H1 (cell line): ENCODE measurements at regions not wholly inside any gene's neighbourhood (a gene's known extent, or its start where the extent isn't known, plus 50 kb on each side); places are given as distances from the start of the nearest gene placed in this dataset.

Experiments used
- CTCF ChIA-PET: fragments of 300-600 bp; sonication (Branson Sonifier 250); formaldehyde crosslinking; loops from one replicate; lab custom pipeline; 2021; ENCODE audit not compliant: partially characterized antibody; lab: Charles Lee
- POLR2A ChIA-PET: fragments of 300-600 bp; sonication (Branson Sonifier 250); formaldehyde crosslinking; loops from one replicate; lab custom pipeline; 2021; ENCODE audit warnings: inconsistent platforms; ENCODE audit not compliant: partially characterized antibody; lab: Charles Lee
- DNase-seq, 2 experiments: peaks; one replicate each; pipeline versions ENCODE4 v3.0.0 to v3.0.0-alpha.2; 2010 to 2022; ENCODE audit warnings: low spot score in 2 of 2, low read depth in 1 of 2, mixed read lengths in 1 of 2
- FAIRE-seq: peaks from 2 replicates; lab custom pipeline; 2011; peaks lifted over from hg19 to GRCh38; lab: Jason Lieb, UNC
- H2AFZ ChIP-seq: 2 replicates; pipeline ENCODE4 v1.8.1; 2012; ENCODE audit warnings: low read length, inconsistent platforms
- H2AK5ac ChIP-seq: 2 replicates; pipeline ENCODE4 v1.6.1; 2013; ENCODE audit warnings: low read depth, low read length
- H2BK120ac ChIP-seq: replicated peaks from 2 replicates; pipeline ENCODE3; 2013; ENCODE audit warnings: low read depth, low read length, inconsistent platforms
- H2BK12ac ChIP-seq: 2 replicates; pipeline ENCODE4 v1.6.1; 2013; ENCODE audit warnings: low read depth, low read length
- H2BK15ac ChIP-seq: 2 replicates; pipeline ENCODE4 v1.6.1; 2013; ENCODE audit warnings: low read length
- H2BK20ac ChIP-seq: 2 replicates; pipeline ENCODE4 v1.6.1; 2013; ENCODE audit warnings: low read length
- H2BK5ac ChIP-seq: 2 replicates; pipeline ENCODE4 v1.6.1; 2013; ENCODE audit warnings: low read depth, low read length
- H3K14ac ChIP-seq: 2 replicates; pipeline ENCODE4 v1.6.1; 2013; ENCODE audit warnings: inconsistent platforms; ENCODE audit not compliant: insufficient read length
- H3K18ac ChIP-seq: 2 replicates; pipeline ENCODE4 v1.6.1; 2013; ENCODE audit warnings: low read length; ENCODE audit errors: extremely low read depth
- H3K23ac ChIP-seq: 2 replicates; pipeline ENCODE4 v1.6.1; 2013; ENCODE audit warnings: inconsistent platforms; ENCODE audit not compliant: insufficient read length
- H3K23me2 ChIP-seq: 2 replicates; pipeline ENCODE4 v1.6.1; 2013; ENCODE audit warnings: low read depth, low read length
- H3K27ac ChIP-seq: 2 replicates; pipeline ENCODE4 v1.6.1; 2011; ENCODE audit warnings: low read depth, low read length, inconsistent platforms
- H3K27me3 ChIP-seq, 4 experiments: replicated peaks in 1 of 4; 1 replicate in 1 of 4; 2 replicates in 3 of 4; pipeline versions ENCODE4 v1.6.1 to v1.8.1; 2011 to 2013; ENCODE audit warnings: low read length in 3 of 4, mild to moderate bottlenecking in 3 of 4, inconsistent platforms in 2 of 4, mixed read lengths in 2 of 4, moderate library complexity in 1 of 4; ENCODE audit not compliant: control insufficient read depth in 3 of 4, insufficient read depth in 3 of 4; ENCODE audit errors: extremely low read depth in 1 of 4
- H3K36me3 ChIP-seq, 4 experiments: 2 replicates each; pipeline versions ENCODE4 v1.6.1 to v1.8.1; 2011 to 2013; ENCODE audit warnings: mild to moderate bottlenecking in 4 of 4, low read length in 3 of 4, moderate library complexity in 2 of 4, control low read depth in 1 of 4, inconsistent platforms in 1 of 4; ENCODE audit not compliant: insufficient read depth in 4 of 4, control insufficient read depth in 2 of 4
- H3K4ac ChIP-seq: replicated peaks from 2 replicates; pipeline ENCODE3; 2013; ENCODE audit warnings: low read length, low read depth, mixed read lengths, inconsistent platforms; ENCODE audit not compliant: insufficient read length
- H3K4me1 ChIP-seq, 4 experiments: replicated peaks in 1 of 4; 1 replicate in 1 of 4; 2 replicates in 3 of 4; pipeline versions ENCODE4 v1.6.1 to v1.8.1; 2011 to 2013; ENCODE audit warnings: low read length in 3 of 4, inconsistent platforms in 2 of 4, mixed read lengths in 1 of 4; ENCODE audit not compliant: insufficient read depth in 4 of 4, control insufficient read depth in 3 of 4
- H3K4me2 ChIP-seq, 2 experiments: 2 replicates each; pipeline versions ENCODE4 v1.6.1 to v1.8.1; 2011 to 2013; ENCODE audit warnings: low read depth in 2 of 2, low read length in 2 of 2, control low read depth in 1 of 2, inconsistent platforms in 1 of 2, mild to moderate bottlenecking in 1 of 2; ENCODE audit not compliant: insufficient read depth in 1 of 2
- H3K4me3 ChIP-seq, 4 experiments: fragments of 200-600, 300-600 bp in 1 of 4; sonication (generic), shearing (Covaris generic), sonication (Bioruptor Twin) in 1 of 4; 2 replicates each; pipeline versions ENCODE4 v1.5.1 to v1.8.1; 2011 to 2016; ENCODE audit warnings: low read length in 4 of 4, low read depth in 3 of 4, control low read depth in 2 of 4, inconsistent platforms in 2 of 4, mild to moderate bottlenecking in 2 of 4, mixed read lengths in 1 of 4, moderate library complexity in 1 of 4; ENCODE audit not compliant: insufficient read depth in 2 of 4; ENCODE audit errors: extremely low read depth in 1 of 4
- H3K56ac ChIP-seq: replicated peaks from 2 replicates; pipeline ENCODE3; 2013; ENCODE audit warnings: low read depth, mild to moderate bottlenecking, mixed read lengths, low read length, inconsistent platforms; ENCODE audit not compliant: insufficient read length
- H3K79me1 ChIP-seq: 2 replicates; pipeline ENCODE4 v1.6.1; 2013; ENCODE audit warnings: low read depth, low read length, control low read depth
- H3K79me2 ChIP-seq, 2 experiments: 2 replicates each; pipeline versions ENCODE4 v1.6.1 to v1.8.1; 2012 to 2013; ENCODE audit warnings: low read length in 2 of 2, mild to moderate bottlenecking in 2 of 2, inconsistent platforms in 1 of 2; ENCODE audit not compliant: insufficient read depth in 2 of 2, control insufficient read depth in 1 of 2
- H3K9ac ChIP-seq, 4 experiments: replicated peaks in 1 of 4; 1 replicate in 1 of 4; 2 replicates in 3 of 4; pipeline versions ENCODE4 v1.6.1 to v1.8.1; 2011 to 2013; ENCODE audit warnings: low read depth in 3 of 4, low read length in 3 of 4, control low read depth in 2 of 4, mild to moderate bottlenecking in 2 of 4, moderate library complexity in 2 of 4, inconsistent platforms in 1 of 4; ENCODE audit errors: extremely low read depth in 1 of 4
- H3K9me3 ChIP-seq, 2 experiments: 2 replicates each; pipeline versions ENCODE4 v1.6.1 to v1.8.1; 2012 to 2013; ENCODE audit warnings: mild to moderate bottlenecking in 2 of 2, moderate library complexity in 2 of 2, control low read depth in 1 of 2, inconsistent platforms in 1 of 2, low read depth in 1 of 2, low read length in 1 of 2, mixed read lengths in 1 of 2; ENCODE audit not compliant: insufficient read depth in 2 of 2
- H4K20me1 ChIP-seq, 2 experiments: replicated peaks in 1 of 2; 2 replicates each; pipeline versions ENCODE3 to v1.8.1; 2011 to 2013; ENCODE audit warnings: inconsistent platforms in 2 of 2, low read length in 2 of 2, mild to moderate bottlenecking in 1 of 2; ENCODE audit not compliant: insufficient read depth in 2 of 2, control insufficient read depth in 1 of 2
- H4K5ac ChIP-seq: 2 replicates; pipeline ENCODE4 v1.6.1; 2013; ENCODE audit warnings: low read length, low read depth, mixed read lengths, inconsistent platforms; ENCODE audit not compliant: insufficient read length
- H4K8ac ChIP-seq: 2 replicates; pipeline ENCODE4 v1.8.0; 2013; ENCODE audit warnings: mild to moderate bottlenecking, moderate library complexity, low read length, inconsistent platforms; ENCODE audit not compliant: insufficient read depth; ENCODE audit errors: extremely low read depth
- H4K91ac ChIP-seq: replicated peaks from 2 replicates; pipeline ENCODE3; 2013; ENCODE audit warnings: low read length, mixed read lengths, inconsistent platforms; ENCODE audit not compliant: insufficient read length
- CTCF ChIP-seq, 3 experiments: IDR thresholded peaks; 1 replicate in 2 of 3; 2 replicates in 1 of 3; pipeline versions ENCODE4 v1.5.1 to v1.6.1; 2011; ENCODE audit warnings: low read length in 3 of 3, mild to moderate bottlenecking in 3 of 3, inconsistent platforms in 2 of 3, low read depth in 1 of 3, moderate library complexity in 1 of 3; ENCODE audit not compliant: insufficient read depth in 1 of 3; ENCODE audit errors: control extremely low read depth in 1 of 3
- WGBS, 2 experiments: shearing (Covaris generic) in 1 of 2; methylation state at CpG; one replicate each; pipeline versions ENCODE4 v1.1.6 to v1.1.7; 2013 to 2015; ENCODE audit warnings: low lambda C conversion rate in 2 of 2, mixed read lengths in 2 of 2, inconsistent platforms in 1 of 2, low coverage in 1 of 2, missing lambda C conversion rate in 1 of 2; ENCODE audit not compliant: insufficient replicate concordance in 2 of 2, insufficient coverage in 1 of 2, insufficient read length in 1 of 2; ENCODE audit errors: extremely low coverage in 1 of 2, missing lambda C conversion rate in 1 of 2; 5-methylcytosine and 5-hydroxymethylcytosine counted together

GRCh38 chr4:115293093-115293462 is 179.7 kb upstream of the NDST4 start:
- no peak overlapping the region for H4K5ac ChIP-seq
- H3K56ac ChIP-seq: no peak overlapping the region
- no peak overlapping the region for H2BK5ac ChIP-seq
- no peaks in the 10 kb centered on the region for H3K27me3 ChIP-seq
- no peak overlapping the region for H2BK15ac ChIP-seq
- no peaks in the 10 kb centered on the region for H4K20me1 ChIP-seq
- H3K9me3 ChIP-seq: no peaks in the 10 kb centered on the region
- no peak overlapping the region for H3K9ac ChIP-seq
- H3K79me1 ChIP-seq: no peaks in the 10 kb centered on the region
- no peak for TF ChIP-seq CTCF (IDR thresholded peaks at IDR 0.05; ENCODE audit: control extremely low read depth in 1 of 3, insufficient read depth in 1 of 3, low read depth in 1 of 3, low read length in 3 of 3)
- 96% methylated on average over 1 of the region's 1 CpG; no CpG with 5 or more reads in 1 of the 2 experiments for WGBS, 2 experiments
- H4K91ac ChIP-seq: no peak overlapping the region
- no peak overlapping the region for H2BK12ac ChIP-seq
- no peak for DNase-seq
- no peak overlapping the region for H3K27ac ChIP-seq
- H2AFZ ChIP-seq: no peak overlapping the region
- no peak overlapping the region for H3K4ac ChIP-seq
- ChIA-PET CTCF (no interaction called here), POLR2A (no interaction called here)
- H2BK20ac ChIP-seq: no peak overlapping the region
- peaks cover 2% of the 10 kb centered on the region; the same call in 1 of the 2 replicates for H3K23me2 ChIP-seq
- H3K14ac ChIP-seq: no peak overlapping the region
- FAIRE-seq: no peak
- H3K18ac ChIP-seq: no peak overlapping the region
- no peaks in the 10 kb centered on the region for H3K4me1 ChIP-seq
- no peak overlapping the region for H3K4me2 ChIP-seq
- no peak overlapping the region for H3K23ac ChIP-seq
- no peak overlapping the region for H2BK120ac ChIP-seq
- H3K79me2 ChIP-seq: no peaks in the 10 kb centered on the region
- no peak overlapping the region for H2AK5ac ChIP-seq
- no peak overlapping the region for H4K8ac ChIP-seq
- no peak overlapping the region for H3K4me3 ChIP-seq
- H3K36me3 ChIP-seq: no peaks in the 10 kb centered on the region
